Heart left ventricle (tissue), 16 donors: ENCODE measurements at regions not wholly inside any gene's neighbourhood (a gene's known extent, or its start where the extent isn't known, plus 50 kb on each side); places are given as distances from the start of the nearest gene placed in this dataset.

Experiments used
- ATAC-seq, 4 donors: fragments of 200-7000 bp; cut with Tn5 transposase; one replicate each; pipeline ENCODE4 v1.9.1; 2020 to 2022; ENCODE audit warnings: moderate library complexity in 4 of 4, mild to moderate bottlenecking in 3 of 4, moderate number of reproducible peaks in 1 of 4
- DNase-seq, 5 donors: peaks; one replicate each; pipeline ENCODE4 v3.0.0-alpha.2; 2020
- H3K27ac ChIP-seq, 12 donors: fragments of 200-600 bp; sonication (generic) in 4 of 12; one replicate each; pipeline versions ENCODE4 v1.5.0 to v1.8.0; 2016 to 2022; ENCODE audit warnings: mild to moderate bottlenecking in 2 of 12
- H3K27me3 ChIP-seq, 9 donors: fragments of 200-600 bp; sonication (generic) in 2 of 9; one replicate each; pipeline versions ENCODE4 v1.5.1 to v1.8.0; 2016 to 2022; ENCODE audit warnings: mild to moderate bottlenecking in 3 of 9
- H3K36me3 ChIP-seq, 9 donors: fragments of 200-600 bp; sonication (generic) in 2 of 9; one replicate each; pipeline versions ENCODE4 v1.5.0 to v1.8.0; 2018 to 2022; ENCODE audit warnings: mild to moderate bottlenecking in 2 of 9
- H3K4me1 ChIP-seq, 12 donors: fragments of 200-600 bp; sonication (generic) in 4 of 12; one replicate each; pipeline versions ENCODE4 v1.5.0 to v1.8.0; 2016 to 2022; ENCODE audit warnings: mild to moderate bottlenecking in 3 of 12
- H3K4me3 ChIP-seq, 12 donors: fragments of 200-600 bp; sonication (generic) in 4 of 12; one replicate each; pipeline versions ENCODE4 v1.5.0 to v1.8.0; 2017 to 2022; ENCODE audit warnings: mild to moderate bottlenecking in 9 of 12, moderate library complexity in 4 of 12
- H3K9me3 ChIP-seq, 12 donors: fragments of 200-600 bp; sonication (generic) in 4 of 12; one replicate each; pipeline versions ENCODE4 v1.5.0 to v1.8.0; 2016 to 2022; ENCODE audit warnings: mild to moderate bottlenecking in 1 of 12
- POLR2A ChIP-seq, 2 donors: fragments of 450-650 bp; IDR thresholded peaks; one replicate each; pipeline ENCODE4 v1.6.1; 2017; ENCODE audit warnings: antibody characterized with exemption in 2 of 2, mild to moderate bottlenecking in 2 of 2, moderate library complexity in 2 of 2
- WGBS, 4 donors: extraction: QIAGEN DNeasy Blood & Tissue Kit in 2 of 4; methylation state at CpG; one replicate each; pipeline versions ENCODE4 v1.1.5 to v1.1.7; 2013 to 2018; 5-methylcytosine and 5-hydroxymethylcytosine counted together
- intact Hi-C, 10 donors: fragments of 100-400 bp; cut with DNase I; formaldehyde crosslinking; loops; one replicate each; pipeline versions ENCODE4 v1.11.1 to v1.14.2; 2022
- TF ChIP-seq, protein P1 (sequence below), 12 donors: fragments of 200-600 bp; sonication (generic) in 4 of 12; IDR thresholded peaks; one replicate each; pipeline versions ENCODE4 v1.5.0 to v1.8.0; 2018 to 2022; ENCODE audit warnings: antibody characterized with exemption in 12 of 12, mild to moderate bottlenecking in 5 of 12
- donor health status: ischemic (EF 13 %, LVEDD 7.1; RV severe dilation, severe dysfunction).
- donor health status: healthy with polysubstance abuse.
- donor health status: DM: no; HTN: yes; CAD: no.
- donor health status: DM: no; HTN: no; CAD: no.
- donor health status: ischemic (EF 25% LVEDD 6.9; RV normal size, moderate dysfunction).
- donor health status: ischemic (EF 25% LVEDD 5.7; RV mildly dilated, moderate dysfunction).
- donor health status: healthy.
- donor health status: DM: yes; HTN: yes; CAD: no.
- donor health status: ischemic (EF 35%, LVEDD 5.7; RV mildly dilated, moderate dysfunction).
- donor health status: nonischemic (EF 11% LVEDD 7.7; RV severe dilation, severe dysfunction).
- donor health status: DM: yes; HTN: yes; CAD: no.
- donor health status: PGD.
- donor health status: ischemic (EF 29% LVEDD 5.4; RV normal size, mild dysfunction).
- donor health status: nonischemic (EF 23%, LVEDD 6.1; RV moderate dilation, normal function).

DNA sequence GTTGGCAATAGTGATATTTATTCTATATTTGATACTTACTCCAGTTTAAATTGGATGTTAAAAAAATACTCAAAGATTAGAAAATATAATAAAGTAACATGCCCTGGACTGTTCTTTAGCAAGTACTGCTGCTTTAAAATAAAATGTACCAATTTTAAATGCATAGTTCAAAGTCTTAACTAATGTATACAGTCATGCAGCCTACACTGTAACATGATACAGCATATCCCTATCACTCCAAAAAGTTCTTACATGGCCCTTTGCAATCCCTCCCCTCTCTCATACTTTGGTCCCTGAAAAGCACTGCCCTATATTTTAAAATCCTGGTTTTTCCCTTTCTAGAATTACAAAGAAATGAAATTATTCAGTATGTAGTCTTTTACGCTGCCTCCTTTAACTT lies 726.6 kb downstream of the LTN1 start:
- ATAC-seq = no peak
- H3K4me1 ChIP-seq = no peaks in the 10 kb centered on the region
- intact Hi-C loops = no loop called here

GRCh38 chr21:28263974-28264373 lies 728.7 kb downstream of the LTN1 start:
- Histone ChIP-seq H3K27me3 (no peaks in the 10 kb centered on the region), H3K9me3 (no peaks in the 10 kb centered on the region), H3K4me1 (no peaks in the 10 kb centered on the region), H3K27ac (no peak overlapping the region), H3K4me3 (no peak overlapping the region), H3K36me3 (no peaks in the 10 kb centered on the region)
- WGBS, 4 donors = 92 to 96% (median 94%) methylated on average over 4 of the region's 4 CpGs
- ATAC-seq (no peak), DNase-seq (no peak)
- intact Hi-C loops = no loop called here
- no peak for TF ChIP-seq POLR2A (IDR thresholded peaks at IDR 0.05)
- TF ChIP-seq, protein P1, sequence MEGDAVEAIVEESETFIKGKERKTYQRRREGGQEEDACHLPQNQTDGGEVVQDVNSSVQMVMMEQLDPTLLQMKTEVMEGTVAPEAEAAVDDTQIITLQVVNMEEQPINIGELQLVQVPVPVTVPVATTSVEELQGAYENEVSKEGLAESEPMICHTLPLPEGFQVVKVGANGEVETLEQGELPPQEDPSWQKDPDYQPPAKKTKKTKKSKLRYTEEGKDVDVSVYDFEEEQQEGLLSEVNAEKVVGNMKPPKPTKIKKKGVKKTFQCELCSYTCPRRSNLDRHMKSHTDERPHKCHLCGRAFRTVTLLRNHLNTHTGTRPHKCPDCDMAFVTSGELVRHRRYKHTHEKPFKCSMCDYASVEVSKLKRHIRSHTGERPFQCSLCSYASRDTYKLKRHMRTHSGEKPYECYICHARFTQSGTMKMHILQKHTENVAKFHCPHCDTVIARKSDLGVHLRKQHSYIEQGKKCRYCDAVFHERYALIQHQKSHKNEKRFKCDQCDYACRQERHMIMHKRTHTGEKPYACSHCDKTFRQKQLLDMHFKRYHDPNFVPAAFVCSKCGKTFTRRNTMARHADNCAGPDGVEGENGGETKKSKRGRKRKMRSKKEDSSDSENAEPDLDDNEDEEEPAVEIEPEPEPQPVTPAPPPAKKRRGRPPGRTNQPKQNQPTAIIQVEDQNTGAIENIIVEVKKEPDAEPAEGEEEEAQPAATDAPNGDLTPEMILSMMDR (IDR thresholded peaks at IDR 0.05) = no peak

More for the DNA sequence above, 726.6 kb downstream of the LTN1 start:
- Histone ChIP-seq H3K9me3 (no peaks in the 10 kb centered on the region), H3K4me3 (no peak overlapping the region), H3K27ac (no peak overlapping the region), H3K27me3 (no peaks in the 10 kb centered on the region), H3K36me3 (no peaks in the 10 kb centered on the region)
- no peak for DNase-seq
- WGBS, 4 donors = 94 to 100% (median 100%) methylated on average over 1 of the region's 1 CpG
- TF ChIP-seq POLR2A (IDR thresholded peaks at IDR 0.05) = no peak
- TF ChIP-seq, protein P1 (IDR thresholded peaks at IDR 0.05) = no peak

GRCh38 chr21:28261298-28261697 lies 731.4 kb downstream of the LTN1 start:
- TF ChIP-seq, protein P1 (IDR thresholded peaks at IDR 0.05) = no peak
- TF ChIP-seq POLR2A (IDR thresholded peaks at IDR 0.05) = no peak
- no peak overlapping the region for H3K27ac ChIP-seq
- no peaks in the 10 kb centered on the region for H3K36me3 ChIP-seq
- no peaks in the 10 kb centered on the region for H3K27me3 ChIP-seq
- no peaks in the 10 kb centered on the region for H3K9me3 ChIP-seq
- ATAC-seq = no peak
- H3K4me3 ChIP-seq = no peak overlapping the region
- H3K4me1 ChIP-seq = peaks cover 0 to 11% (median 0%) of the 10 kb centered on the region in 12 donors
- WGBS, 4 donors = 22 to 57% (median 39%) methylated on average over 1 of the region's 1 CpG
- intact Hi-C loops = no loop called here
- no peak for DNase-seq

DNA sequence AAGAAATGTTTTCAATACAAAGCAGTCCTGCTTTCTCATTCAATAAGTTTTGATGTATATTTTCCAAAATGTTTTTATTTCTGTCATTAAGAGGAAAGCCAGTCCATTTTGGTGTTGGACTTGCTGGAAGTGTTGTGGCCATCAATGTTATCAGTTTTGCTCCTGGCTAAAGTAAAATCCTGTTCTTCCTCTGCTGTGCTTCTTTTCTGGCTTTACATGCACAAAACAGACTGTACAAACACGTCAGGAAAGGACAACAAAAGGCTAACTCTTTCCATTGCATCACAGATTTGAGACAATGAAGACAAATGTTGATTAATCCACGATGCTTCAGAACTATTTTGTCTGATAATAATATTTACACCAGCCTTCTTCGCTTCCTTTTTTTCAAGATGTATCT lies 735.4 kb downstream of the LTN1 start:
- no peaks in the 10 kb centered on the region for H3K9me3 ChIP-seq
- peak in 1 of 4 donors; percentile 33 for ATAC-seq
- peaks cover 0 to 12% (median 0%) of the 10 kb centered on the region in 12 donors for H3K4me1 ChIP-seq
- H3K27ac ChIP-seq = no peak overlapping the region
- no peak overlapping the region for H3K4me3 ChIP-seq
- intact Hi-C loops = no loop called here
- TF ChIP-seq POLR2A (IDR thresholded peaks at IDR 0.05) = no peak
- TF ChIP-seq, protein P1 (IDR thresholded peaks at IDR 0.05) = no peak
- no peaks in the 10 kb centered on the region for H3K27me3 ChIP-seq
- no peak for DNase-seq
- 40 to 55% (median 43%) methylated on average over 3 of the region's 3 CpGs for WGBS, 4 donors
- no peaks in the 10 kb centered on the region for H3K36me3 ChIP-seq
